Fibroblast of villous mesenchyme (primary cell): ENCODE measurements at regions not wholly inside any gene's neighbourhood (a gene's known extent, or its start where the extent isn't known, plus 50 kb on each side); places are given as distances from the start of the nearest gene placed in this dataset.
"Not testable (repeated sequence)": the region's sequence is repeated elsewhere in the genome, so short reads cannot be mapped to it uniquely, and the experiment has no call there.

Experiments used
- DNase-seq: peaks from one replicate; pipeline ENCODE4 v3.0.0-alpha.2; 2010; ENCODE audit warnings: low read depth
- H3K4me3 ChIP-seq: 2 replicates; pipeline ENCODE4 v1.5.1; 2011; ENCODE audit warnings: low read depth, mild to moderate bottlenecking, low read length
- CTCF ChIP-seq: IDR thresholded peaks from 2 replicates; pipeline ENCODE4 v1.5.1; 2012; ENCODE audit warnings: low read depth, mild to moderate bottlenecking, low read length; ENCODE audit not compliant: insufficient read depth

GRCh38 chr12:92234533-92234932 lies 88.9 kb upstream of the BTG1 start:
- no peak overlapping the region for H3K4me3 ChIP-seq
- DNase-seq: no peak
- TF ChIP-seq CTCF: no peak

GRCh38 chr12:92233346-92234015 lies 87.8 kb upstream of the BTG1 start:
- DNase-seq: no peak
- no peak for TF ChIP-seq CTCF
- H3K4me3 ChIP-seq: no peak overlapping the region

- not testable (repeated sequence) for DNase-seq, H3K4me3 ChIP-seq
Observed at GRCh38 chr12:92232371-92232932, 86.8 kb upstream of the BTG1 start.

GRCh38 chr12:92231945-92232344 lies 86.3 kb upstream of the BTG1 start:
- H3K4me3 ChIP-seq, DNase-seq: not testable (repeated sequence)

- DNase-seq: not testable (repeated sequence)
Observed at GRCh38 chr12:92231532-92231931, 85.9 kb upstream of the BTG1 start.

GRCh38 chr12:92229381-92229780 lies 83.7 kb upstream of the BTG1 start:
- no peak for TF ChIP-seq CTCF
- DNase-seq: no peak
- no peak overlapping the region for H3K4me3 ChIP-seq

More at GRCh38 chr12:92231532-92231931, 85.9 kb upstream of the BTG1 start:
- not testable (repeated sequence) for H3K4me3 ChIP-seq

- no peak overlapping the region for H3K4me3 ChIP-seq
- no peak for TF ChIP-seq CTCF
Observed at GRCh38 chr12:92226961-92227360, 81.3 kb upstream of the BTG1 start.

GRCh38 chr12:92226071-92226661 lies 80.5 kb upstream of the BTG1 start:
- no peak overlapping the region for H3K4me3 ChIP-seq
- no peak for TF ChIP-seq CTCF
- peak; percentile 40 for DNase-seq

More at GRCh38 chr12:92226961-92227360, 81.3 kb upstream of the BTG1 start:
- no peak for DNase-seq
